RCC 7860 (cell line): ENCODE measurements at regions not wholly inside any gene's neighbourhood (a gene's known extent, or its start where the extent isn't known, plus 50 kb on each side); places are given as distances from the start of the nearest gene placed in this dataset.
"Not testable (repeated sequence)": the region's sequence is repeated elsewhere in the genome, so short reads cannot be mapped to it uniquely, and the experiment has no call there.

Experiments
- DNase-seq: peaks from one replicate; pipeline ENCODE4 v3.0.0-alpha.2; 2015; ENCODE audit warnings: low spot score
- FAIRE-seq: peaks from 2 replicates; lab custom pipeline; 2012; peaks lifted over from hg19 to GRCh38; lab: Jason Lieb, UNC

GRCh38 chr3:74004386-74004785 lies 379.6 kb upstream of the PDZRN3 start:
- no peak for DNase-seq
- no peak for FAIRE-seq

- DNase-seq = no peak
- FAIRE-seq = no peak
These were observed 379.0 kb upstream of the PDZRN3 start for GRCh38 chr3:74003734-74004133.

- FAIRE-seq = no peak
These were observed 376.7 kb upstream of the PDZRN3 start for GRCh38 chr3:74001436-74001835.

GRCh38 chr3:74000725-74001124 lies 376.0 kb upstream of the PDZRN3 start:
- no peak for DNase-seq

More at GRCh38 chr3:74001436-74001835, 376.7 kb upstream of the PDZRN3 start:
- DNase-seq = no peak

GRCh38 chr3:73999501-73999900 lies 374.8 kb upstream of the PDZRN3 start:
- no peak for FAIRE-seq
- no peak for DNase-seq

More at GRCh38 chr3:74000725-74001124, 376.0 kb upstream of the PDZRN3 start:
- no peak for FAIRE-seq

GRCh38 chr3:73990691-73991090 lies 365.9 kb upstream of the PDZRN3 start:
- DNase-seq, FAIRE-seq: not testable (repeated sequence)

- FAIRE-seq (no peak), DNase-seq (no peak)
These were observed 342.0 kb upstream of the PDZRN3 start for GRCh38 chr3:73966733-73967132.

- no peak for DNase-seq
- no peak for FAIRE-seq
These were observed 340.1 kb upstream of the PDZRN3 start for GRCh38 chr3:73964818-73965217.

- no peak for FAIRE-seq
- DNase-seq = no peak
These were observed 330.8 kb upstream of the PDZRN3 start for GRCh38 chr3:73955494-73956070.

- no peak for DNase-seq
These were observed 329.8 kb upstream of the PDZRN3 start for GRCh38 chr3:73954506-73954905.

GRCh38 chr3:73952781-73953180 lies 328.0 kb upstream of the PDZRN3 start:
- FAIRE-seq (no peak), DNase-seq (no peak)

More at GRCh38 chr3:73954506-73954905, 329.8 kb upstream of the PDZRN3 start:
- no peak for FAIRE-seq

- FAIRE-seq (no peak), DNase-seq (no peak)
These were observed 326.3 kb upstream of the PDZRN3 start for GRCh38 chr3:73950865-73951558.

GRCh38 chr3:73945541-73945940 lies 320.8 kb upstream of the PDZRN3 start:
- FAIRE-seq (no peak), DNase-seq (no peak)

GRCh38 chr3:73939985-73940384 lies 315.2 kb upstream of the PDZRN3 start:
- FAIRE-seq = no peak

GRCh38 chr3:73933585-73933984 lies 308.8 kb upstream of the PDZRN3 start:
- FAIRE-seq (no peak), DNase-seq (no peak)

More at GRCh38 chr3:73939985-73940384, 315.2 kb upstream of the PDZRN3 start:
- no peak for DNase-seq

- DNase-seq (no peak), FAIRE-seq (no peak)
These were observed 302.4 kb upstream of the PDZRN3 start for GRCh38 chr3:73927203-73927570.

GRCh38 chr3:73926360-73927202 lies 301.8 kb upstream of the PDZRN3 start:
- FAIRE-seq = no peak

GRCh38 chr3:73925011-73925410 lies 300.3 kb upstream of the PDZRN3 start:
- DNase-seq = no peak
- no peak for FAIRE-seq

More at GRCh38 chr3:73926360-73927202, 301.8 kb upstream of the PDZRN3 start:
- DNase-seq = no peak

GRCh38 chr3:73924048-73924447 lies 299.3 kb upstream of the PDZRN3 start:
- no peak for DNase-seq
- no peak for FAIRE-seq

- DNase-seq (no peak), FAIRE-seq (no peak)
These were observed 292.9 kb upstream of the PDZRN3 start for GRCh38 chr3:73917643-73918042.

- DNase-seq = no peak
- no peak for FAIRE-seq
These were observed 291.1 kb upstream of the PDZRN3 start for GRCh38 chr3:73915886-73916285.

GRCh38 chr3:73908218-73908617 lies 283.5 kb upstream of the PDZRN3 start:
- FAIRE-seq = no peak

More at GRCh38 chr3:73908218-73908617, 283.5 kb upstream of the PDZRN3 start:
- no peak for DNase-seq
